BLaER1 (cell line): ENCODE measurements at regions not wholly inside any gene's neighbourhood (a gene's known extent, or its start where the extent isn't known, plus 50 kb on each side); places are given as distances from the start of the nearest gene placed in this dataset.
"Not testable (repeated sequence)": the region's sequence is repeated elsewhere in the genome, so short reads cannot be mapped to it uniquely, and the experiment has no call there.

ENCODE experiments used
- H3K27ac ChIP-seq: shearing (Covaris generic); formaldehyde crosslinking; 2 replicates; pipeline ENCODE4 v1.8.1; 2022
- H3K27me3 ChIP-seq: shearing (Covaris generic); formaldehyde crosslinking; 2 replicates; pipeline ENCODE4 v1.8.1; 2022
- H3K36me3 ChIP-seq: shearing (Covaris generic); formaldehyde crosslinking; 2 replicates; pipeline ENCODE4 v1.8.1; 2022
- H3K4me1 ChIP-seq: shearing (Covaris generic); formaldehyde crosslinking; 2 replicates; pipeline ENCODE4 v1.8.1; 2022
- H3K4me2 ChIP-seq: shearing (Covaris generic); formaldehyde crosslinking; 2 replicates; pipeline ENCODE4 v1.8.1; 2022
- H3K4me3 ChIP-seq: shearing (Covaris generic); formaldehyde crosslinking; 2 replicates; pipeline ENCODE4 v1.8.1; 2022
- H3K9ac ChIP-seq: shearing (Covaris generic); formaldehyde crosslinking; 2 replicates; pipeline ENCODE4 v1.8.1; 2022
- H3K9me3 ChIP-seq: shearing (Covaris generic); formaldehyde crosslinking; 2 replicates; pipeline ENCODE4 v1.8.1; 2022
- H4K20me1 ChIP-seq: shearing (Covaris generic); formaldehyde crosslinking; 2 replicates; pipeline ENCODE4 v1.8.1; 2022
- Cebpa-rat ChIP-seq: shearing (Covaris generic); IDR thresholded peaks from 2 replicates; pipeline ENCODE4 v1.8.1; 2022

DNA sequence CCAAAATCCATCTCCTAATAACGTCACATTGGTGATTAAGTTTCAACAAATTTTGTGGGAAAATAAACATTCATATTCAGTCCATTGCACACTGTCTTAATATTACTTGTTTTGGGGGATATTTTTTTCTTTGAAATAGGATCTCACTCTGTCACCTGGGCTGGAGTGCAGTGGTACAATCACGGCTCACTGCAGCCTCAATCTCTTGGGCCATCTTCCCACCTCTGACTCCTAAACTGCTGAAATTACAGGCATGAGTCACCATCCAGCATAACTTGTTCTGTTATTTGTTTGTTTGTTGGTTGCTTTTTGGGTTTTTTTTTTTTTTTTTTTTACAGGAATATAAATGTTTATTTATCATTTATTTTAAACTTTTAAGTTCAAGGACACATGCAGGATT, 556.1 kb upstream of the SLITRK6 start:
- Histone ChIP-seq H3K4me2 (no peak overlapping the region), H3K4me3 (no peak overlapping the region), H4K20me1 (no peaks in the 10 kb centered on the region), H3K27ac (no peak overlapping the region), H3K36me3 (no peaks in the 10 kb centered on the region), H3K9me3 (no peaks in the 10 kb centered on the region), H3K27me3 (no peaks in the 10 kb centered on the region), H3K4me1 (no peaks in the 10 kb centered on the region), H3K9ac (no peak overlapping the region)
- no peak for TF ChIP-seq Cebpa-rat

DNA sequence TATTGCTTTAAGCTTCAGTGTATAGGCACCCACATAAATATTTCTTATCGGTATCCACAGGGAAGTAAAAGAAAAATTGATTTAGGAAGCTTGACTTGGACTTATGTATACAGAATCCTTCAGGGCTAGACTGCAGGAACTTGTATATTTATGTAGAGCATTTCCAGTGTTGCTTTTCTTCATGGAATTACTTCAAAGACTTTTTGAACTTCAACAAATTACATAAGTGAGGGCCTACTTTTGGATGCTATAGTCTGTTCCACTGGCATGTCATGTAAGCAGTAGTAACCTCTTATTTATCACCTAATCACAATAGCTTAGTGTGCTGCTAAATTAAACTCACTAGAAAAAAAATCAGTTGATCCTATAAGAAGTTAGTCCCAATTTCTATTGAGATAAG, 557.9 kb upstream of the SLITRK6 start:
- H3K9ac ChIP-seq: no peak overlapping the region
- no peaks in the 10 kb centered on the region for H3K4me1 ChIP-seq
- no peak overlapping the region for H3K4me2 ChIP-seq
- no peak for TF ChIP-seq Cebpa-rat
- H3K27me3 ChIP-seq: no peaks in the 10 kb centered on the region
- H3K9me3 ChIP-seq: no peaks in the 10 kb centered on the region
- no peak overlapping the region for H3K4me3 ChIP-seq
- no peak overlapping the region for H3K27ac ChIP-seq
- no peaks in the 10 kb centered on the region for H4K20me1 ChIP-seq
- no peaks in the 10 kb centered on the region for H3K36me3 ChIP-seq

DNA sequence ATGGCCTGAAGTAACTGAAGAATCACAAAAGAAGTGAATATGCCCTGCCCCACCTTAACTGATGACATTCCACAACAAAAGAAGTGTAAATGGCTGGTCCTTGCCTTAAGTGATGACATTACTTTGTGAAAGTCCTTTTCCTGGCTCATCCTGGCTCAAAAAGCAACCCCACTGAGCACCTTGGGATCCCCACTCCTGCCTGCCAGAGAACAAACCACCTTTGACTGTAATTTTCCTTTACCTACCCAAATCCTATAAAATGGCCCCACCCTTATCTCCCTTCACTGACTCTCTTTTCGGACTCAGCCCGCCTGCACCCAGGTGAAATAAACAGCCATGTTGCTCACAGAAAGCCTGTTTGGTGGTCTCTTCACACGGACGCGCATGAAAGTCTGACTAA, 564.5 kb upstream of the SLITRK6 start:
- H3K36me3 ChIP-seq, H3K9ac ChIP-seq, H3K9me3 ChIP-seq, H3K4me1 ChIP-seq, H3K27me3 ChIP-seq, H3K27ac ChIP-seq, H4K20me1 ChIP-seq, H3K4me2 ChIP-seq, H3K4me3 ChIP-seq: not testable (repeated sequence)

DNA sequence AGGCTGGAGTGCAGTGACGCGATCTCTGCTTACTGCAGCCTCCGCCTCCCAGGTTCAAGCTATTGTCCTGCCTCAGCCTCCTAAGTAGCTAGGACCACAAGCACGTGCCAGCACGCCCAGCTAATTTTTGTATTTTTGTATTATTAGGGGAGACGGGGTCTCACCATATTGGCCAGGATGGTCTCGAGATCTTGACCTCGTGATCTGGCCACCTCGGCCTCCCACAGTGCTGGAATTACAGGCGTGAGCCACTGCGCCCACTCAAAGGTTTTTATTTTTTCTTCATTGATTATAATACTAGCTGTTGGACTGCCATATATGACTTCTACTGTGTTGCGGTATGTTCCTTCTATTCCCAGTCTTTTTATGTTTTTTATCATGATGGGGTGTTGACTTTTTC, 569.7 kb upstream of the SLITRK6 start:
- Histone ChIP-seq H3K9ac (no peak overlapping the region), H3K27ac (no peak overlapping the region), H3K4me2 (no peak overlapping the region), H3K4me1 (no peaks in the 10 kb centered on the region), H4K20me1 (no peaks in the 10 kb centered on the region), H3K9me3 (no peaks in the 10 kb centered on the region), H3K27me3 (no peaks in the 10 kb centered on the region), H3K36me3 (no peaks in the 10 kb centered on the region), H3K4me3 (no peak overlapping the region)
- TF ChIP-seq Cebpa-rat: no peak

DNA sequence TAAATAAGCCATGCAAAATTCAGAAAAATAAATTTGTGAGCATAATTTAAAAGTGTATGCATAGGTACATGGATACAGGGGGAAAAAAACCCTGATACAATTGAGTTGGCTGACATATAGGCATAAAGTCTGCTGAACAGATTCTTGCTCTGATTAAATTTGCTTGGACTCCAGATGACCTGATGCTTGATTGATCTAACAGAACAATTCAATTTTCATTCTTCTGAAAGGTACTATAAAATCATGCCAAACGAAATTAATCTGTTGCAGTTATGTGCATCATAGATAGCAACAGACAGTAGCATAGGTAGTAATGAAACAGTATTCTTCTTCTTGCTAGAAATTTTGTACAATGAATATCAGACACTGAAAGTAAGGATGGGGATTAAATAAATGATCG, 578.2 kb upstream of the SLITRK6 start:
- no peaks in the 10 kb centered on the region for H3K36me3 ChIP-seq
- H3K27ac ChIP-seq: no peak overlapping the region
- no peaks in the 10 kb centered on the region for H4K20me1 ChIP-seq
- no peaks in the 10 kb centered on the region for H3K9me3 ChIP-seq
- H3K4me3 ChIP-seq: no peak overlapping the region
- H3K27me3 ChIP-seq: no peaks in the 10 kb centered on the region
- H3K9ac ChIP-seq: no peak overlapping the region
- H3K4me1 ChIP-seq: no peaks in the 10 kb centered on the region
- H3K4me2 ChIP-seq: no peak overlapping the region
- no peak for TF ChIP-seq Cebpa-rat

GRCh38 chr13:86378628-86379027, 579.4 kb upstream of the SLITRK6 start:
- H4K20me1 ChIP-seq: no peaks in the 10 kb centered on the region
- H3K4me3 ChIP-seq: no peak overlapping the region
- no peaks in the 10 kb centered on the region for H3K36me3 ChIP-seq
- TF ChIP-seq Cebpa-rat: no peak
- H3K27me3 ChIP-seq: no peaks in the 10 kb centered on the region
- no peak overlapping the region for H3K27ac ChIP-seq
- H3K9me3 ChIP-seq: no peaks in the 10 kb centered on the region
- no peak overlapping the region for H3K9ac ChIP-seq
- H3K4me2 ChIP-seq: no peak overlapping the region
- H3K4me1 ChIP-seq: no peaks in the 10 kb centered on the region

GRCh38 chr13:86383151-86383550, 583.9 kb upstream of the SLITRK6 start:
- no peak overlapping the region for H3K4me2 ChIP-seq
- H3K4me1 ChIP-seq: no peaks in the 10 kb centered on the region
- no peak for TF ChIP-seq Cebpa-rat
- H3K4me3 ChIP-seq: no peak overlapping the region
- no peaks in the 10 kb centered on the region for H3K9me3 ChIP-seq
- H3K9ac ChIP-seq: no peak overlapping the region
- H4K20me1 ChIP-seq: no peaks in the 10 kb centered on the region
- H3K27ac ChIP-seq: no peak overlapping the region
- no peaks in the 10 kb centered on the region for H3K36me3 ChIP-seq
- H3K27me3 ChIP-seq: no peaks in the 10 kb centered on the region

DNA sequence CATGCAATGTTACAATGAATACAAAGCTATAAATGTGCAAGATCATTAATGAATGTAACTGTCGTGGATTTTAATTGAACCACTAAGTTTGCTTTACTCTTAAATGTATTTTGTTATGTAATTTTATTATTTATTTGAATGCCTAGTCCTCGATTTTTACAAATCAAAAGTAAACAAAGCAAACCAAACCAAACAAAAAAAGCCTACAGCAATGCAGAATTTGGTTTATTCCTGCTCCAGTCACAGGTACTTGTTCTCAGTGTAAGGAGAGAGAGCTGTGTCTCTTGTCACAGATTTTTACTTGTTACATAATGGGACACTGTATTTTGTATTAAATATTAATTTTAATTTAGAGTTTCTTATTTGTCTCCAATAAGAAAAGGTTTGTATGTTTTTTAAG, 584.3 kb upstream of the SLITRK6 start:
- no peak for TF ChIP-seq Cebpa-rat
- H4K20me1 ChIP-seq: no peaks in the 10 kb centered on the region
- H3K27ac ChIP-seq: no peak overlapping the region
- no peaks in the 10 kb centered on the region for H3K36me3 ChIP-seq
- H3K9me3 ChIP-seq: no peaks in the 10 kb centered on the region
- no peak overlapping the region for H3K4me2 ChIP-seq
- H3K4me3 ChIP-seq: no peak overlapping the region
- H3K9ac ChIP-seq: no peak overlapping the region
- H3K27me3 ChIP-seq: no peaks in the 10 kb centered on the region
- no peaks in the 10 kb centered on the region for H3K4me1 ChIP-seq

GRCh38 chr13:86397635-86398034, 598.4 kb upstream of the SLITRK6 start:
- H3K9me3 ChIP-seq: no peaks in the 10 kb centered on the region
- no peaks in the 10 kb centered on the region for H4K20me1 ChIP-seq
- H3K27ac ChIP-seq: no peak overlapping the region
- H3K4me1 ChIP-seq: peaks cover 6% of the 10 kb centered on the region
- no peak overlapping the region for H3K4me2 ChIP-seq
- no peaks in the 10 kb centered on the region for H3K27me3 ChIP-seq
- H3K4me3 ChIP-seq: no peak overlapping the region
- H3K36me3 ChIP-seq: no peaks in the 10 kb centered on the region
- TF ChIP-seq Cebpa-rat: no peak
- H3K9ac ChIP-seq: no peak overlapping the region

GRCh38 chr13:86399572-86399971, 600.4 kb upstream of the SLITRK6 start:
- H3K4me2 ChIP-seq: no peak overlapping the region
- TF ChIP-seq Cebpa-rat: no peak
- H3K4me1 ChIP-seq: peaks cover 8% of the 10 kb centered on the region

GRCh38 chr13:86402500-86402899, 603.3 kb upstream of the SLITRK6 start:
- Histone ChIP-seq H3K27me3 (no peaks in the 10 kb centered on the region), H3K9ac (no peak overlapping the region), H3K27ac (no peak overlapping the region), H3K4me2 (peak overlapping the region; percentile 37; the same call in 1 of the 2 replicates), H4K20me1 (no peaks in the 10 kb centered on the region), H3K9me3 (no peaks in the 10 kb centered on the region), H3K36me3 (no peaks in the 10 kb centered on the region), H3K4me1 (peaks cover 8% of the 10 kb centered on the region), H3K4me3 (no peak overlapping the region)
- no peak for TF ChIP-seq Cebpa-rat

More at GRCh38 chr13:86399572-86399971, 600.4 kb upstream of the SLITRK6 start:
- no peak overlapping the region for H3K27ac ChIP-seq
- no peaks in the 10 kb centered on the region for H3K36me3 ChIP-seq
- no peaks in the 10 kb centered on the region for H3K9me3 ChIP-seq
- H3K27me3 ChIP-seq: no peaks in the 10 kb centered on the region
- no peak overlapping the region for H3K4me3 ChIP-seq
- H3K9ac ChIP-seq: no peak overlapping the region
- H4K20me1 ChIP-seq: no peaks in the 10 kb centered on the region
